A549 (cell line): ENCODE measurements at regions not wholly inside any gene's neighbourhood (a gene's known extent, or its start where the extent isn't known, plus 50 kb on each side); places are given as distances from the start of the nearest gene placed in this dataset.

Source experiments
- CBX2 ChIP-seq: fragments of 200-600 bp; sonication (generic); IDR thresholded peaks from 2 replicates; pipeline ENCODE4 v1.6.1; 2016; ENCODE audit warnings: low read depth, mild to moderate bottlenecking, borderline replicate concordance
- CBX8 ChIP-seq: fragments of 200-600 bp; sonication (generic); IDR thresholded peaks from 2 replicates; pipeline ENCODE4 v1.6.1; 2016
- CTCF ChIP-seq: fragments of >200 bp; sonication (Bioruptor Twin); formaldehyde crosslinking; IDR thresholded peaks from 3 replicates; pipeline ENCODE4 v1.5.1; 2016
- EHMT2 ChIP-seq: fragments of 200-600 bp; sonication (generic); IDR thresholded peaks from 2 replicates; pipeline ENCODE4 v1.6.1; 2016; ENCODE audit warnings: antibody characterized with exemption, low read depth, mild to moderate bottlenecking, moderate library complexity
- ELK1 ChIP-seq: fragments of 150-350 bp; IDR thresholded peaks from 2 replicates; pipeline ENCODE4 v1.6.1; 2014; ENCODE audit warnings: low read depth, mild to moderate bottlenecking, low read length
- GATA3 ChIP-seq: IDR thresholded peaks from 2 replicates; pipeline ENCODE4 v1.6.1; 2012; ENCODE audit warnings: borderline replicate concordance
- HEYL ChIP-seq: fragments of 250-450 bp; sonication (Bioruptor Pico); IDR thresholded peaks from 2 replicates; pipeline ENCODE4 v1.8.0; 2021; ENCODE audit warnings: mild to moderate bottlenecking, moderate library complexity
- KDM1A ChIP-seq: fragments of 200-600 bp; sonication (generic); IDR thresholded peaks from 2 replicates; pipeline ENCODE4 v1.6.1; 2016; ENCODE audit warnings: low read depth, mild to moderate bottlenecking
- MAX ChIP-seq: IDR thresholded peaks from 2 replicates; pipeline ENCODE4 v1.6.1; 2012
- MAZ ChIP-seq: fragments of 150-350 bp; IDR thresholded peaks from 2 replicates; pipeline ENCODE4 v1.6.1; 2014; ENCODE audit warnings: antibody characterized with exemption, low read depth, low read length, borderline replicate concordance
- POLR2A ChIP-seq: IDR thresholded peaks from 2 replicates; pipeline ENCODE4 v1.6.1; 2012; ENCODE audit warnings: mild to moderate bottlenecking, low read length
- RAD21 ChIP-seq, 2 experiments: fragments of >200 bp in 1 of 2; sonication (Bioruptor Twin) in 1 of 2; formaldehyde crosslinking in 1 of 2; IDR thresholded peaks in 1 of 2; conservative IDR thresholded peaks in 1 of 2; 2 replicates in 1 of 2; 3 replicates in 1 of 2; pipeline ENCODE4 v1.6.1; 2012 to 2018; ENCODE audit warnings: inconsistent platforms in 1 of 2
- SMC3 ChIP-seq: fragments of >200 bp; sonication (Bioruptor Twin); formaldehyde crosslinking; IDR thresholded peaks from 3 replicates; pipeline ENCODE4 v1.6.1; 2018; ENCODE audit warnings: inconsistent platforms
- ZFP36 ChIP-seq: fragments of 450-650 bp; IDR thresholded peaks from 2 replicates; pipeline ENCODE4 v1.6.1; 2014; ENCODE audit warnings: borderline replicate concordance; ENCODE audit not compliant: partially characterized antibody

GRCh38 chr17:31591924-31592323, 200.4 kb downstream of the RAB11FIP4 start:
- TF ChIP-seq GATA3 (no peak), CTCF (no peak), KDM1A (no peak), CBX2 (no peak), CBX8 (no peak), MAZ (no peak), MAX (no peak), ELK1 (no peak), HEYL (CRISPR knock-in tag) (no peak), POLR2A (no peak), RAD21 (conservative IDR thresholded peaks at IDR 0.05 in 1 of 2, IDR thresholded peaks at IDR 0.05 in 1 of 2) (no peak), EHMT2 (no peak), ZFP36 (no peak), SMC3 (no peak)
